ENCODE measurements at regions not wholly inside any gene's neighbourhood (a gene's known extent, or its start where the extent isn't known, plus 50 kb on each side); places are given as distances from the start of the nearest gene placed in this dataset.
A peak's percentile ranks its signal among the peaks of the same experiment; 100 is the strongest.

- no peak for DNase-seq
These were observed 63.5 kb downstream of the DNTTIP2 start for GRCh38 chr1:93815366-93816110.

GRCh38 chr1:93814795-93815340, 64.1 kb downstream of the DNTTIP2 start:
- DNase-seq = no peak

- peak; percentile 80 for DNase-seq
These were observed 64.8 kb downstream of the DNTTIP2 start for GRCh38 chr1:93814059-93814794.

GRCh38 chr1:93813076-93813475, 65.9 kb downstream of the DNTTIP2 start:
- DNase-seq = no peak

- DNase-seq = no peak
These were observed 67.5 kb downstream of the DNTTIP2 start for GRCh38 chr1:93811326-93812065.

GRCh38 chr1:93810316-93810715, 68.7 kb downstream of the DNTTIP2 start:
- DNase-seq = no peak

GRCh38 chr1:93808871-93809270, 70.1 kb downstream of the DNTTIP2 start:
- no peak for DNase-seq

- DNase-seq = no peak
These were observed 71.6 kb downstream of the DNTTIP2 start for GRCh38 chr1:93807311-93807930.

GRCh38 chr1:93805027-93805610, 73.9 kb downstream of the DNTTIP2 start:
- DNase-seq = no peak

GRCh38 chr1:93804412-93804811, 74.6 kb downstream of the DNTTIP2 start:
- DNase-seq = no peak

GRCh38 chr1:93801471-93801870, 77.5 kb downstream of the DNTTIP2 start:
- no peak for DNase-seq

- DNase-seq = no peak
These were observed 78.2 kb downstream of the DNTTIP2 start for GRCh38 chr1:93800856-93801255.

- no peak for DNase-seq
These were observed 80.7 kb downstream of the DNTTIP2 start for GRCh38 chr1:93798291-93798690.

GRCh38 chr1:93784538-93784937, 94.5 kb downstream of the DNTTIP2 start:
- DNase-seq = no peak

- no peak for DNase-seq
These were observed 95.1 kb downstream of the DNTTIP2 start for GRCh38 chr1:93783876-93784275.

- peak; percentile 19 for DNase-seq
These were observed 98.0 kb upstream of the BCAR3 start for GRCh38 chr1:93779540-93780165.

- DNase-seq = no peak
These were observed 96.8 kb upstream of the BCAR3 start for GRCh38 chr1:93778457-93778856.

- DNase-seq = no peak
These were observed 95.6 kb upstream of the BCAR3 start for GRCh38 chr1:93777255-93777654.

- DNase-seq = no peak
These were observed 95.1 kb upstream of the BCAR3 start for GRCh38 chr1:93776728-93777127.

- DNase-seq = no peak
These were observed 93.6 kb upstream of the BCAR3 start for GRCh38 chr1:93775224-93775623.

GRCh38 chr1:93774707-93775106, 93.1 kb upstream of the BCAR3 start:
- no peak for DNase-seq
